Hepatocyte (in vitro differentiated cells): ENCODE measurements at regions not wholly inside any gene's neighbourhood (a gene's known extent, or its start where the extent isn't known, plus 50 kb on each side); places are given as distances from the start of the nearest gene placed in this dataset.

ENCODE experiments used
- CTCF ChIP-seq: fragments of 200-600 bp; sonication (generic); IDR thresholded peaks from 2 replicates; pipeline ENCODE4 v1.5.1; 2016; ENCODE audit warnings: antibody characterized with exemption, mild to moderate bottlenecking; ENCODE audit not compliant: poor library complexity
- EZH2 ChIP-seq: fragments of 200-600 bp; sonication (generic); IDR thresholded peaks from 2 replicates; pipeline ENCODE4 v1.6.1; 2016; ENCODE audit warnings: antibody characterized with exemption, mild to moderate bottlenecking, borderline replicate concordance

DNA sequence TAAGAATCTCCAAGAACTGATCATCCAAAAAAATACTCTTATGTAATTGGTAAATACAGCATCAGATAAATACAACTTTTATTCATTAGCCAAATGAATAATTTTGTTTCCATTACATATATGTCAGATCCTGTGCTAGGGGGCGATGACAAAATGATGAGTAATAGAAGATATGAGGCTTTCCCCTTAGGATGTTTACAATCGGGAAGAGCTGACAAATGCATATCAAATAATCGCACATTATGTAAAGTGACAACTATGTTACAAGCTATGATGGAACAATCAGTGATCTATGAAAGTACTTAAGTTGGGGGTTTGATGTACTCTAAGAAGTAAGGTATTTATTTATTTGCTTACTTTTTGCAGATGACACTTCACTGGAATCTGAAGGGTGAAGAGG is 465.6 kb upstream of the VSTM2A start:
- no peak for TF ChIP-seq EZH2
- TF ChIP-seq CTCF, result no peak
